GM21825 (cell line): ENCODE measurements at regions not wholly inside any gene's neighbourhood (a gene's known extent, or its start where the extent isn't known, plus 50 kb on each side); places are given as distances from the start of the nearest gene placed in this dataset.
A peak's percentile ranks its signal among the peaks of the same experiment; 100 is the strongest.
"Not testable (repeated sequence)": the region's sequence is repeated elsewhere in the genome, so short reads cannot be mapped to it uniquely, and the experiment has no call there.

Source experiments
- ATAC-seq: cut with Tn5 transposase; IDR thresholded peaks from one replicate; pipeline ENCODE4 v1.9.1; 2021; ENCODE audit warnings: mild to moderate bottlenecking, moderate library complexity; ENCODE audit not compliant: unreplicated experiment

GRCh38 chr20:40955326-40955725 is 73.3 kb upstream of the TOP1 start:
- ATAC-seq, result no peak

DNA sequence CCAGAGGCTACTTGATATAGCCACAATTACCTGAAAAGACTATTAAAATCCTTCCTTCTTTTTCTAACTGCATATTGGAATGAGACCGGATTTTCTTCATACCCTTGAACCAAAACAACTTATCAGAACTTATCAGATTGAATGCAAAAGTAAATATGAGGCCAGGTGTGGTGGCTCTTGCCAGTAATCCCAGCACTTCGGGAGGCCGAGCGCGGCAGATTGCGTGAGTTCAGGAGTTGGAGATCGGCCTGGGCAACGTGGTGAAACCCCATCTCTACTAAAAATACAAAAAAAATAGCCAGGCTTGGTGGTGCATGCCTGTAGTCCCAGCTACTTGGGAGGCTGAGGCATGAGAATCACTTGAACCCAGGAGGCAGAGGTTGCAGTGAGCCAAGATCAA is 72.8 kb upstream of the TOP1 start:
- ATAC-seq, result not testable (repeated sequence)

DNA sequence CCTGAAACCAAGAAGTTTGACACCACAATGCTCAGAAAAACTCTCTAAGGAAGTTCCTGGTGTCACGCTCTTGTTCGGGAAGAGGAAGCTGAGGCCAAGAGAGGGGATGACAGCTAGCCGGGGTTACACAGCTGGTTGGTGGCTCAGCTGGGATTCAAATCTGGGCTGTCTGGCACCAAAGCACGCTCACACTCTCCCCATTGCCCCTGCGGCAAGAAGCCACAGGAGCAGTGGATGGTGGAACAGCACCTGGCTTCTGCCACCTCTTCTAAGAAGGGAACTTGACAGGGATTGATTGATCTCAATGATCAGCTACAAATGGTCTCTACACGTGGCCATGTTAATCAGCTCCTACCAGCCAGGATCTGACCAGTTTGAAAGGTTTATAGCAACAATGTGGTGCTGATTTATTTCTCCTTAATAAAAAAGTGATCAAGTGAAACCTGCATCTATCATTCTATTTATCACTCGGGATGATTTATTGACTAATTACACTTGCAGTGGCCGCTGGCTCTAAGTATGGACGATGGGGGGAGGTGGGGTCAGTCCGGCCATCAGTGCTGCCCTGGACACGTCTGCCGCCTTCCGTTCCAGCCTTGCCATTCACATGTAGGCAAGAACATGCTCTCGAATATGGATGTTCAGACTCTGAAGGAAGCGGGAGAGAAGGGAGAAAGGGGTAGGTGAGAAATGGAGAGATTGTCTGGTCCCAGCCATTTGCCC is 71.9 kb upstream of the TOP1 start:
- ATAC-seq, result no peak

DNA sequence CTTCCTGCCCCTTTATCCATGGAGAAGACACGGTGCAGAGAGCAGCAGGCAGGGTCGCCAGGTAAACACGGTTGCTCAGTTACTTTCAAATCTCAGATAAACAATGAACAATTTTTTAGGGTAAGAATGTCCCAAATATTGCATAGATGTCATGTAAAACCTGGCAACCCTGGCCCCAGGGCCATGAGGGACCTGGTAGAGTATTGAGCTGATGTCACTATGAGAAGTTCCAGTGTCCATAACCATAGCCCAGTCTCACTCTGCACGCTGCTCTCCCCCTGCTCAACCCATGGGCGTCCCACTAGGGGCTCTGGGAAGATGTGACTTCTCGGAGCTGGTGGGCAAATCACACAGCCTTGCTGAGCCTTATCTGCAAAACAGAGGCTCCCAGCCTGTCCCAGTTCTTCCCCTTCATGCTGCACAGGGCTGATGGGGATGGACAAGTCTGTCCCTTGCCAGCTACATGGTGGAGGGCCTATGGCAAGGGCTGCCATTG is 71.3 kb upstream of the TOP1 start:
- ATAC-seq, result no peak

GRCh38 chr20:40958598-40958997 is 70.0 kb upstream of the TOP1 start:
- no peak for ATAC-seq

GRCh38 chr20:40959325-40960092 is 69.1 kb upstream of the TOP1 start:
- ATAC-seq, result no peak

- ATAC-seq, result no peak
Observed at GRCh38 chr20:40960101-40960500, 68.5 kb upstream of the TOP1 start.

DNA sequence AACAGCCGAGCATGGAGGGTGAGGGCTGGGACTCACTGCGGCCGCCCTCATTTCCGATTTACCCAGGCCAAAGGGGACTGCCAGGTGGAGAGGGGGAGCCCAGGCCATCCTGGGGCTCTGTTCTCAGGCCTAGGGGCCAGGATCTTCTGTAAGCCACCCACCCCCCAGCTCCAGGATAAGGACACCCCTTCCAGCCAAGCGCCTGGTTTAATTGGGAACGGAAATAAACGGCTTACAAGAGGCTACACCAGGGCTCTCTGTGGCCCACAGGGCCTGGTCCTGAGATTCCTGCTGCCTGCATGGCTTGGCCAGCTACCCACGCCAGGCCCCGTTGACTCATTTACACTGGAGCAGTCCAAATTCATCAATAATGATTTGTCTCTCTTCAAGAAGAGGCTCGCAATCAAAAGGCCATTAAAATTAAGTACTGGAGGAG is 68.1 kb upstream of the TOP1 start:
- no peak for ATAC-seq

DNA sequence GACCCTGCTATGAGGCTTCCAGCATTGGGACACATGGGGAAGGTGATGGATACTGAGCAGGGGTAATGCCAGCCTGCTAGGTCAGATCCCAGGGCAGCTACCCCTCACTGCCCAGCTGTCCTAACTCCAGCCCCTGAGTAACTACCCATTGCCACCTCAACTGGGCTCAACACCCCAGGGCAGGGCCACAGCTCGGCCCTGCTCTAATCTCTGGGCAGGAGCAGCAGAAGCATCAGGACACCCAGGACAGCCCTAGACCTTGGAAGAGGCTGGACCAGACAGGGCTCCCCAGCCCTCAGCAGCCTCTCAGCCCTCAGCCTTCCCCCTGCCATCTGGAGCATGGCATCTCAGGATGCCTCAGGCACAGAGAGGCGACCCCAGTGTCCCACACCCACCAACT is 67.4 kb upstream of the TOP1 start:
- no peak for ATAC-seq

DNA sequence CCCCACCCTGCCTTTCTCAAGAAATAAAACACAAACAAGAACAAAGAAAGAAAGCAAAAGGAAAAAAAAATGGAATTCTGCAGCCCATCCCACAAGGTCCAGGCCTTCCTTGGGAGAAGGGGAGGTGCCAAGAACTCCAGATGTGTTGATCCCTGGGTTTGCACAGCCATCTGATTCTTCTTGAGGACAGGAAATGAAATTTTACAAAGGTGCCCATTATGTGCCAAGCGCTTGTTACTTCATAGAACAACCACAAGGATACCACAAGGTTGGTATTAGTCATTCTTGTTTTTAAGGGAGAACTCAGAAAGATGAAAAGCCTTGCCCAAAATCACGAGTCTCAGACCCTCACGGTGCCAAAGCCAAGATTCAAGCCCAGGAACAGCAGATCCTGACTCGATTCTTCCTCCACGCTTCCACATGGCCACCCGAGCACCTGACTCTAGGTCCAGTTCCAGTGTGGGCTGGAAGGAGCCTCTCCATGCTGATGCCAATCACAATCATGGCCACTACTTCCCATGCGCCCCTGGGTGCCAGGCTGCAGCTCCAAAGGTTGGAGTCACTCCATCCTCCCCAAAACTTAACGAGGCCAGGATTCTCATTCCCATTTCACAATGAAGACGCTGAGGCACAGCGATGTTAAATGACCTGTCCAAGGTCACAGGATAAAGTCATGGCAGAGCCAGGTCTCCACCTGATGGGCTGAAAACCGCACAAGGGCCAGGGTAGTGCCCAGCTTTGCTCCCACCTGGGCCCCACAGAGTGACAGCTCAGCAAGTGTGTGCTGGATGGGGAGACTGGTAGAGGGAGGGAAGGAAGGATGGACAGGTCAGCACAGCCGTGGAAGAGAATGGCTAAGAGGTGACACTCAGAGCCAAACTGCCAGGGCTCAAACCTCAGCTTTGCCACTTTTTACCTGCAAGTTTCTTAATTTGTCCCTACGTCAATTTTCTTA is 66.7 kb upstream of the TOP1 start:
- ATAC-seq, result no peak

- ATAC-seq, result no peak
Observed at GRCh38 chr20:40962733-40963504, 65.7 kb upstream of the TOP1 start.

DNA sequence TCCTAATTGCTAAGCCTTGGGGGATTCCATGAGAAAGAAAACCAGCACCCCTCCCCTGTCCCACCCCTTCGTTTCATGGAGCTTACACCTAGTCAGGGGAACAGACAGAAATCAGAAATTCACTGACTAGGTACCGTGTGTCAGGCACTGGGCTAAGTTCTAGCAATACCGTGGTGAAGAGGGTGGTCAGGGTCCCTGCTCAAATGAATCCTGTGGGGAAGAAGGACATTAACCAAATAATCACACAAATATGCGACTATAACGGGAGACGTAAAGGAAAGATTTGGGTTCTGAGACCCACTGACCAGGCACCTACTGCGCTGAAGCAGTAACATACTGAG is 65.1 kb upstream of the TOP1 start:
- ATAC-seq, result no peak

DNA sequence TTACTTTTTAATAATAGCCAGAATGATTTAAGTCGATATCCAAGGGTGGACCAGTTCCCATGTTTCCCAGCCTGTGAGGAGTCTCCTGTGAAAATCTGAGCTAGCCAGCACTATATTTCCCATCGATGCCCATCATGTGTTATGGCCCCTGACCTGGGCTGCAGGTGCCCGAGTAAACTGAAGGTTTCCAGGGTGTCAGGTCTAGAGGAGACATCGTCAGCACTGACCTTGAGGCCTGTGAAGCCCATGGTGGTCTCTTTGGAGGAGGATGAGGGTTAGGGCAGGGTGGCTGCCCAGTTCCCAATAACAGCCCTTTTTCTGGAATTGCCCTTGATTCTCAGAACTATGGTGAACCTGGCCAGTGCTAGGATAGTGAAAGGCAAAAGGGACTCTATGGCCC is 63.0 kb upstream of the TOP1 start:
- ATAC-seq, result no peak

GRCh38 chr20:40966103-40966502 is 62.5 kb upstream of the TOP1 start:
- peak; percentile 52 for ATAC-seq

GRCh38 chr20:40966516-40967185 is 62.0 kb upstream of the TOP1 start:
- ATAC-seq, result no peak

- no peak for ATAC-seq
Observed at GRCh38 chr20:40967700-40968099, 60.9 kb upstream of the TOP1 start.

GRCh38 chr20:40968816-40969562 is 59.6 kb upstream of the TOP1 start:
- not testable (repeated sequence) for ATAC-seq

GRCh38 chr20:40970218-40970617 is 58.4 kb upstream of the TOP1 start:
- no peak for ATAC-seq

- no peak for ATAC-seq
Observed at GRCh38 chr20:40977218-40977617, 51.4 kb upstream of the TOP1 start.
